Stomach (tissue), 8 donors: ENCODE measurements at regions not wholly inside any gene's neighbourhood (a gene's known extent, or its start where the extent isn't known, plus 50 kb on each side); places are given as distances from the start of the nearest gene placed in this dataset.

Source experiments
- DNase-seq, 2 donors: peaks; one replicate each; pipeline versions ENCODE4 v3.0.0 to v3.0.0-alpha.2; 2013 to 2019
- H3K27ac ChIP-seq, 5 donors: fragments of 200-600 bp in 4 of 5; sonication (generic) in 4 of 5; one replicate each; pipeline ENCODE4 v1.5.1; 2013 to 2019; ENCODE audit warnings: mild to moderate bottlenecking in 1 of 5, moderate library complexity in 1 of 5
- H3K27me3 ChIP-seq, 3 donors: fragments of 200-600 bp; sonication (generic); one replicate each; pipeline ENCODE4 v1.5.1; 2017 to 2019; ENCODE audit warnings: mixed run types in 1 of 3
- H3K36me3 ChIP-seq, 4 donors: fragments of 200-600 bp; sonication (generic); 1 replicate in 3 of 4; 2 replicates in 1 of 4; pipeline ENCODE4 v1.5.1; 2016 to 2019
- H3K4me1 ChIP-seq, 4 donors: fragments of 200-600 bp; sonication (generic); one replicate each; pipeline ENCODE4 v1.5.1; 2016 to 2019
- H3K4me3 ChIP-seq, 4 donors: fragments of 200-600 bp; sonication (generic) in 3 of 4; one replicate each; pipeline ENCODE4 v1.5.1; 2016 to 2019; ENCODE audit warnings: mild to moderate bottlenecking in 1 of 4
- H3K9me3 ChIP-seq, 4 donors: fragments of 200-600 bp; sonication (generic); one replicate each; pipeline ENCODE4 v1.5.1; 2016 to 2019
- EP300 ChIP-seq: sonication (generic); formaldehyde crosslinking; IDR thresholded peaks from one replicate; pipeline ENCODE4 v1.6.1; 2017; ENCODE audit warnings: antibody characterized with exemption
- POLR2A ChIP-seq, 4 donors: fragments of 450-650 bp; IDR thresholded peaks; one replicate each; pipeline ENCODE4 v1.6.1; 2016; ENCODE audit warnings: antibody characterized with exemption in 4 of 4, control low read depth in 2 of 4, mild to moderate bottlenecking in 1 of 4, moderate library complexity in 1 of 4
- POLR2AphosphoS5 ChIP-seq, 3 donors: sonication (generic); formaldehyde crosslinking; IDR thresholded peaks; one replicate each; pipeline ENCODE4 v1.6.1; 2016; ENCODE audit warnings: antibody characterized with exemption in 3 of 3
- WGBS, 5 donors: extraction: QIAGEN DNeasy Blood & Tissue Kit in 3 of 5; methylation state at CpG; one replicate each; pipeline versions ENCODE4 v1.1.5 to v1.1.7; 2013 to 2018; 5-methylcytosine and 5-hydroxymethylcytosine counted together
- intact Hi-C: fragments of 100-400 bp; cut with DNase I; formaldehyde crosslinking; loops from one replicate; pipeline ENCODE4 v1.15.1; 2023; ENCODE audit warnings: low total_unique reads
- TF ChIP-seq, protein P1 (sequence below), 7 experiments: fragments of 450-650 bp in 4 of 7; fragments of 200-600 bp in 3 of 7; sonication (generic) in 3 of 7; IDR thresholded peaks; one replicate each; pipeline ENCODE4 v1.5.1; 2016 to 2019; ENCODE audit warnings: antibody characterized with exemption in 7 of 7, control low read depth in 2 of 7, mild to moderate bottlenecking in 1 of 7
- donor health status: healthy with polysubstance abuse.
- donor health status: Bipolar disorder and iron deficiency.
- donor health status: healthy.

GRCh38 chr10:89153971-89154370, 53.1 kb downstream of the CH25H start:
- intact Hi-C loops: no loop called here
- Histone ChIP-seq H3K9me3 (no peaks in the 10 kb centered on the region), H3K4me1 (no peaks in the 10 kb centered on the region), H3K36me3 (no peaks in the 10 kb centered on the region), H3K27ac (no peak overlapping the region), H3K27me3 (no peaks in the 10 kb centered on the region), H3K4me3 (no peak overlapping the region)
- TF ChIP-seq POLR2A (IDR thresholded peaks at IDR 0.05) (no peak), POLR2AphosphoS5 (IDR thresholded peaks at IDR 0.05) (no peak), EP300 (no peak)
- TF ChIP-seq, protein P1, sequence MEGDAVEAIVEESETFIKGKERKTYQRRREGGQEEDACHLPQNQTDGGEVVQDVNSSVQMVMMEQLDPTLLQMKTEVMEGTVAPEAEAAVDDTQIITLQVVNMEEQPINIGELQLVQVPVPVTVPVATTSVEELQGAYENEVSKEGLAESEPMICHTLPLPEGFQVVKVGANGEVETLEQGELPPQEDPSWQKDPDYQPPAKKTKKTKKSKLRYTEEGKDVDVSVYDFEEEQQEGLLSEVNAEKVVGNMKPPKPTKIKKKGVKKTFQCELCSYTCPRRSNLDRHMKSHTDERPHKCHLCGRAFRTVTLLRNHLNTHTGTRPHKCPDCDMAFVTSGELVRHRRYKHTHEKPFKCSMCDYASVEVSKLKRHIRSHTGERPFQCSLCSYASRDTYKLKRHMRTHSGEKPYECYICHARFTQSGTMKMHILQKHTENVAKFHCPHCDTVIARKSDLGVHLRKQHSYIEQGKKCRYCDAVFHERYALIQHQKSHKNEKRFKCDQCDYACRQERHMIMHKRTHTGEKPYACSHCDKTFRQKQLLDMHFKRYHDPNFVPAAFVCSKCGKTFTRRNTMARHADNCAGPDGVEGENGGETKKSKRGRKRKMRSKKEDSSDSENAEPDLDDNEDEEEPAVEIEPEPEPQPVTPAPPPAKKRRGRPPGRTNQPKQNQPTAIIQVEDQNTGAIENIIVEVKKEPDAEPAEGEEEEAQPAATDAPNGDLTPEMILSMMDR (IDR thresholded peaks at IDR 0.05): no peak
- whole genome bisulfite sequencing, 5 donors: 88 to 94% (median 90%) methylated on average over 1 of the region's 1 CpG
- no peak for DNase-seq

- H3K4me1 ChIP-seq: no peaks in the 10 kb centered on the region
- no peaks in the 10 kb centered on the region for H3K27me3 ChIP-seq
- WGBS, 5 donors: 69 to 80% (median 80%) methylated on average over 3 of the region's 3 CpGs
- no peak overlapping the region for H3K27ac ChIP-seq
- no peaks in the 10 kb centered on the region for H3K36me3 ChIP-seq
- H3K4me3 ChIP-seq: no peak overlapping the region
- intact Hi-C loops: no loop called here
- H3K9me3 ChIP-seq: peaks cover 0 to 3% (median 0%) of the 10 kb centered on the region in 4 donors
- no peak for DNase-seq
- TF ChIP-seq POLR2AphosphoS5 (IDR thresholded peaks at IDR 0.05) (no peak), EP300 (no peak), POLR2A (IDR thresholded peaks at IDR 0.05) (no peak)
- TF ChIP-seq, protein P1 (IDR thresholded peaks at IDR 0.05): no peak
Measured at GRCh38 chr10:89153116-89153515, 54.0 kb downstream of the CH25H start.

- H3K27ac ChIP-seq: no peak overlapping the region
- peak in 1 of 2 donors; percentile 27 for DNase-seq
- H3K9me3 ChIP-seq: peaks cover 0 to 6% (median 0%) of the 10 kb centered on the region in 4 donors
- 54 to 70% (median 59%) methylated on average over 2 of the region's 2 CpGs for WGBS, 5 donors
- TF ChIP-seq EP300: no peak
- TF ChIP-seq, protein P1 (IDR thresholded peaks at IDR 0.05): no peak
- TF ChIP-seq POLR2AphosphoS5 (IDR thresholded peaks at IDR 0.05): no peak
- no peak for TF ChIP-seq POLR2A (IDR thresholded peaks at IDR 0.05)
- no peaks in the 10 kb centered on the region for H3K36me3 ChIP-seq
- H3K4me1 ChIP-seq: no peaks in the 10 kb centered on the region
- no peak overlapping the region for H3K4me3 ChIP-seq
- intact Hi-C loops: no loop called here
- no peaks in the 10 kb centered on the region for H3K27me3 ChIP-seq
Measured at GRCh38 chr10:89151857-89152256, 55.3 kb downstream of the CH25H start.

DNA sequence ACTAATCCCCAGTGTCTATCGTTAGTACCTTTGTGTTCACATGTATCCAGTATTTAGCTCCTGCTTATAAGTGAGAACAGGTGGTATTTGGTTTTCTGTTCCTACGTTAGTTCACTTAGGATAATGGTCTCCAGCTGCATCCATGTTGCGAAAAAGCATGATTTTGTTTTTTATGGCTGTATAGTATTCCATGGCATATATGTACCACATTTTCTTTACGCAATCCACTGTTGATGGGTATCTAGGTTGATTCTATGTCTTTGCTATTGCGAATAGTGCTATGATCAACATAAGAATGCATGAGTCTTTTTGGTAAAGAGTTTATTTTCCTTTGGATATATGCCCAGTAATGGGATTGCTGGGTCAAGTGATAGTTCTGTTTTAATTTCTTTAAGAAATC, 59.1 kb downstream of the CH25H start:
- Histone ChIP-seq H3K36me3 (no peaks in the 10 kb centered on the region), H3K27me3 (no peaks in the 10 kb centered on the region), H3K4me3 (no peak overlapping the region), H3K9me3 (peaks cover 0 to 6% (median 0%) of the 10 kb centered on the region in 4 donors), H3K27ac (no peak overlapping the region), H3K4me1 (no peaks in the 10 kb centered on the region)
- WGBS, 5 donors: 87 to 92% (median 90%) methylated on average over 5 of the region's 5 CpGs
- DNase-seq: no peak
- TF ChIP-seq, protein P1 (IDR thresholded peaks at IDR 0.05): no peak
- no peak for TF ChIP-seq POLR2AphosphoS5 (IDR thresholded peaks at IDR 0.05)
- TF ChIP-seq POLR2A (IDR thresholded peaks at IDR 0.05): no peak
- no peak for TF ChIP-seq EP300
- intact Hi-C loops: no loop called here
